ENCODE measurements at regions not wholly inside any gene's neighbourhood (a gene's known extent, or its start where the extent isn't known, plus 50 kb on each side); places are given as distances from the start of the nearest gene placed in this dataset.

DNA sequence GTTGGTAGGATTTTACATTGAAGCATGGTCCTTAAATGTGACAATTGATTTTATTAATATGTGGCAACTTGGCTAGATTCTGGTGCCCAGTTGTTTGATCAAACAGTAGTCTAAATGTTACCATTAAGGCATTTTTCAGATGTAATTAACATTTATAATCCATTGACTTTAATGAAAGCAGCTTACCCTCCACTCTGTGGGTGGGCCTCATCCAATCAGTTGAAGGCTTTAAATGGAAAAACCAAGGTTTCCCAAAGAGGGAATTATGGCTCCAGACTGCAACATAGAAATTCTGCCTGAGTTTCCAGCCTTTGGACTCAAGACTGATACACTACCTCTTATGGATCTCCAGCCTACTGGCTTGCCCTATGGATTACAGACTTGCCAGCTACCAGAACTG, 1153.2 kb downstream of the BCL11B start:
- Histone ChIP-seq H3K27ac (ENCODE audit: low read length) (no peak overlapping the region), H3K79me2 (replicated peaks; ENCODE audit: insufficient read depth, low read length) (no peaks in the 10 kb centered on the region), H3F3A (ENCODE audit: insufficient read depth, low read length, poor library complexity, severe bottlenecking) (no peaks in the 10 kb centered on the region), H3K9me2 (ENCODE audit: insufficient read depth, low read length) (no peaks in the 10 kb centered on the region), H3K36me3 (ENCODE audit: insufficient read depth, low read length) (no peaks in the 10 kb centered on the region), H3K4me3 (ENCODE audit: low read length) (no peak overlapping the region), H4K20me1 (ENCODE audit: insufficient read depth) (no peaks in the 10 kb centered on the region), H3K4me2 (ENCODE audit: low read length) (no peak overlapping the region), H2AFZ (ENCODE audit: low read depth, low read length) (no peak overlapping the region), H3K9me3 (ENCODE audit: low read length) (no peaks in the 10 kb centered on the region), H3K9ac (ENCODE audit: low read length) (no peak overlapping the region), H3K27me3 (ENCODE audit: insufficient read depth, low read depth, low read length) (no peaks in the 10 kb centered on the region)
- TF ChIP-seq SMC3 (conservative IDR thresholded peaks at IDR 0.05; ENCODE audit: poor library complexity) (no peak), CTCF (IDR thresholded peaks at IDR 0.05; ENCODE audit: poor library complexity, severe bottlenecking) (no peak), RAD21 (conservative IDR thresholded peaks at IDR 0.05) (no peak), MXI1 (conservative IDR thresholded peaks at IDR 0.05; ENCODE audit: poor library complexity, severe bottlenecking) (no peak), EZH2 (IDR thresholded peaks at IDR 0.05; ENCODE audit: borderline replicate concordance, insufficient read depth, low read length, poor library complexity, severe bottlenecking) (no peak), POLR2AphosphoS5 (IDR thresholded peaks at IDR 0.05) (no peak), REST (IDR thresholded peaks at IDR 0.05; ENCODE audit: borderline replicate concordance) (no peak), TAF1 (IDR thresholded peaks at IDR 0.05; ENCODE audit: low read depth) (no peak), EP300 (conservative IDR thresholded peaks at IDR 0.05; ENCODE audit: poor library complexity, severe bottlenecking) (no peak)

DNA sequence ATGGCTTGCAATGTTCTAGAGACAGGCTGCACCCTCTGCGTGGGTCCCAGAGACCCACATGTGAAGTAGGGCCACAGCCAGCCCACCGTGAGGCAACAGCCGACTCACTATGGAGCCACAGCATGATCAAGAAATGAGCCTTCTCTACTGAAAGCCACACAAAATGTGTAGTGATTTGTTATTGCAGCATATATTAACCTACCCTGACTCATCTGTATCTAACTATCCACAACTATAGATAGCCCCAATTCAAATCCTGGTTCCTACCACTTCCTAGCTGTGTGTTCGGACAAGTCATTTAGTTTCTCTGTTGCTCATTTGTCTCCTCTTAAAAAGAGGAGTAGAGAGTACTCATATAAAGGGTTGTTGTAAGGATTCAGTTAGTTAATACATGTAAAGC, 1152.3 kb downstream of the BCL11B start:
- Histone ChIP-seq H4K20me1 (ENCODE audit: insufficient read depth) (no peaks in the 10 kb centered on the region), H3K9me2 (ENCODE audit: insufficient read depth, low read length) (no peaks in the 10 kb centered on the region), H3K27me3 (ENCODE audit: insufficient read depth, low read depth, low read length) (no peaks in the 10 kb centered on the region), H3K79me2 (replicated peaks; ENCODE audit: insufficient read depth, low read length) (no peaks in the 10 kb centered on the region), H3K9ac (ENCODE audit: low read length) (no peak overlapping the region), H3K4me3 (ENCODE audit: low read length) (no peak overlapping the region), H3K4me2 (ENCODE audit: low read length) (no peak overlapping the region), H3K27ac (ENCODE audit: low read length) (no peak overlapping the region), H3F3A (ENCODE audit: insufficient read depth, low read length, poor library complexity, severe bottlenecking) (no peaks in the 10 kb centered on the region), H2AFZ (ENCODE audit: low read depth, low read length) (no peak overlapping the region), H3K36me3 (ENCODE audit: insufficient read depth, low read length) (no peaks in the 10 kb centered on the region), H3K9me3 (ENCODE audit: low read length) (no peaks in the 10 kb centered on the region)
- TF ChIP-seq REST (IDR thresholded peaks at IDR 0.05; ENCODE audit: borderline replicate concordance) (no peak), SMC3 (conservative IDR thresholded peaks at IDR 0.05; ENCODE audit: poor library complexity) (no peak), MXI1 (conservative IDR thresholded peaks at IDR 0.05; ENCODE audit: poor library complexity, severe bottlenecking) (no peak), RAD21 (conservative IDR thresholded peaks at IDR 0.05) (no peak), TAF1 (IDR thresholded peaks at IDR 0.05; ENCODE audit: low read depth) (no peak), POLR2AphosphoS5 (IDR thresholded peaks at IDR 0.05) (no peak), CTCF (IDR thresholded peaks at IDR 0.05; ENCODE audit: poor library complexity, severe bottlenecking) (no peak), EP300 (conservative IDR thresholded peaks at IDR 0.05; ENCODE audit: poor library complexity, severe bottlenecking) (no peak), EZH2 (IDR thresholded peaks at IDR 0.05; ENCODE audit: borderline replicate concordance, insufficient read depth, low read length, poor library complexity, severe bottlenecking) (no peak)

Data from neural cell (in vitro differentiated cells).